ENCODE measurements at regions not wholly inside any gene's neighbourhood (a gene's known extent, or its start where the extent isn't known, plus 50 kb on each side); places are given as distances from the start of the nearest gene placed in this dataset.

GRCh38 chr3:153731071-153731470, 390.1 kb upstream of the ARHGEF26 start:
- Histone ChIP-seq H3K4me3 (ENCODE audit: low read length) (no peak overlapping the region), H3K36me3 (ENCODE audit: insufficient read depth, low read length) (no peaks in the 10 kb centered on the region), H3K27me3 (ENCODE audit: control insufficient read depth, insufficient read depth, low read length) (no peaks in the 10 kb centered on the region), H3K4me2 (ENCODE audit: low read length) (no peak overlapping the region), H3K9me3 (replicated peaks; ENCODE audit: low read length) (no peaks in the 10 kb centered on the region), H3K9ac (ENCODE audit: low read depth, low read length) (no peak overlapping the region), H3K4me1 (ENCODE audit: control insufficient read depth, insufficient read depth, low read length) (peaks cover 14% of the 10 kb centered on the region)

GRCh38 chr3:153734777-153735551, 386.2 kb upstream of the ARHGEF26 start:
- no peak overlapping the region for H3K4me3 ChIP-seq (ENCODE audit: low read length)
- H3K9me3 ChIP-seq (replicated peaks; ENCODE audit: low read length), result no peaks in the 10 kb centered on the region
- H3K36me3 ChIP-seq (ENCODE audit: insufficient read depth, low read length), result no peaks in the 10 kb centered on the region
- H3K4me1 ChIP-seq (ENCODE audit: control insufficient read depth, insufficient read depth, low read length), result peaks cover 14% of the 10 kb centered on the region
- H3K4me2 ChIP-seq (ENCODE audit: low read length), result peak overlapping the region; percentile 23
- no peak overlapping the region for H3K9ac ChIP-seq (ENCODE audit: low read depth, low read length)
- H3K27me3 ChIP-seq (ENCODE audit: control insufficient read depth, insufficient read depth, low read length), result no peaks in the 10 kb centered on the region

- H3K4me1 ChIP-seq (ENCODE audit: control insufficient read depth, insufficient read depth, low read length), result peaks cover 6% of the 10 kb centered on the region
- no peak overlapping the region for H3K4me2 ChIP-seq (ENCODE audit: low read length)
- H3K9ac ChIP-seq (ENCODE audit: low read depth, low read length), result no peak overlapping the region
- no peaks in the 10 kb centered on the region for H3K27me3 ChIP-seq (ENCODE audit: control insufficient read depth, insufficient read depth, low read length)
- no peaks in the 10 kb centered on the region for H3K9me3 ChIP-seq (replicated peaks; ENCODE audit: low read length)
- H3K4me3 ChIP-seq (ENCODE audit: low read length), result no peak overlapping the region
- H3K36me3 ChIP-seq (ENCODE audit: insufficient read depth, low read length), result no peaks in the 10 kb centered on the region
Measured at GRCh38 chr3:153740109-153740508, 381.1 kb upstream of the ARHGEF26 start.

GRCh38 chr3:153744889-153745288, 376.3 kb upstream of the ARHGEF26 start:
- Histone ChIP-seq H3K4me3 (ENCODE audit: low read length) (no peak overlapping the region), H3K4me2 (ENCODE audit: low read length) (no peak overlapping the region), H3K27me3 (ENCODE audit: control insufficient read depth, insufficient read depth, low read length) (no peaks in the 10 kb centered on the region), H3K9ac (ENCODE audit: low read depth, low read length) (no peak overlapping the region), H3K36me3 (ENCODE audit: insufficient read depth, low read length) (no peaks in the 10 kb centered on the region), H3K9me3 (replicated peaks; ENCODE audit: low read length) (no peaks in the 10 kb centered on the region), H3K4me1 (ENCODE audit: control insufficient read depth, insufficient read depth, low read length) (no peaks in the 10 kb centered on the region)

- Histone ChIP-seq H3K9me3 (replicated peaks; ENCODE audit: low read length) (no peaks in the 10 kb centered on the region), H3K4me2 (ENCODE audit: low read length) (no peak overlapping the region), H3K4me1 (ENCODE audit: control insufficient read depth, insufficient read depth, low read length) (no peaks in the 10 kb centered on the region), H3K27me3 (ENCODE audit: control insufficient read depth, insufficient read depth, low read length) (no peaks in the 10 kb centered on the region), H3K36me3 (ENCODE audit: insufficient read depth, low read length) (no peaks in the 10 kb centered on the region), H3K4me3 (ENCODE audit: low read length) (no peak overlapping the region), H3K9ac (ENCODE audit: low read depth, low read length) (no peak overlapping the region)
Measured at GRCh38 chr3:153746211-153746610, 375.0 kb upstream of the ARHGEF26 start.

GRCh38 chr3:153749070-153749610, 372.1 kb upstream of the ARHGEF26 start:
- H3K27me3 ChIP-seq (ENCODE audit: control insufficient read depth, insufficient read depth, low read length), result no peaks in the 10 kb centered on the region
- no peaks in the 10 kb centered on the region for H3K9me3 ChIP-seq (replicated peaks; ENCODE audit: low read length)
- no peak overlapping the region for H3K4me3 ChIP-seq (ENCODE audit: low read length)
- H3K4me1 ChIP-seq (ENCODE audit: control insufficient read depth, insufficient read depth, low read length), result peaks cover 4% of the 10 kb centered on the region
- no peak overlapping the region for H3K4me2 ChIP-seq (ENCODE audit: low read length)
- no peak overlapping the region for H3K9ac ChIP-seq (ENCODE audit: low read depth, low read length)
- no peaks in the 10 kb centered on the region for H3K36me3 ChIP-seq (ENCODE audit: insufficient read depth, low read length)

GRCh38 chr3:153752405-153753027, 368.7 kb upstream of the ARHGEF26 start:
- H3K27me3 ChIP-seq (ENCODE audit: control insufficient read depth, insufficient read depth, low read length), result no peaks in the 10 kb centered on the region
- H3K36me3 ChIP-seq (ENCODE audit: insufficient read depth, low read length), result no peaks in the 10 kb centered on the region
- no peak overlapping the region for H3K4me2 ChIP-seq (ENCODE audit: low read length)
- H3K4me1 ChIP-seq (ENCODE audit: control insufficient read depth, insufficient read depth, low read length), result peaks cover 8% of the 10 kb centered on the region
- no peak overlapping the region for H3K4me3 ChIP-seq (ENCODE audit: low read length)
- H3K9ac ChIP-seq (ENCODE audit: low read depth, low read length), result no peak overlapping the region
- no peaks in the 10 kb centered on the region for H3K9me3 ChIP-seq (replicated peaks; ENCODE audit: low read length)

- Histone ChIP-seq H3K4me1 (ENCODE audit: control insufficient read depth, insufficient read depth, low read length) (peaks cover 8% of the 10 kb centered on the region), H3K9ac (ENCODE audit: low read depth, low read length) (no peak overlapping the region), H3K9me3 (replicated peaks; ENCODE audit: low read length) (no peaks in the 10 kb centered on the region), H3K27me3 (ENCODE audit: control insufficient read depth, insufficient read depth, low read length) (no peaks in the 10 kb centered on the region), H3K4me3 (ENCODE audit: low read length) (no peak overlapping the region), H3K4me2 (ENCODE audit: low read length) (no peak overlapping the region), H3K36me3 (ENCODE audit: insufficient read depth, low read length) (no peaks in the 10 kb centered on the region)
Measured at GRCh38 chr3:153753035-153753434, 368.2 kb upstream of the ARHGEF26 start.

- Histone ChIP-seq H3K9ac (ENCODE audit: low read depth, low read length) (no peak overlapping the region), H3K4me3 (ENCODE audit: low read length) (no peak overlapping the region), H3K9me3 (replicated peaks; ENCODE audit: low read length) (no peaks in the 10 kb centered on the region), H3K27me3 (ENCODE audit: control insufficient read depth, insufficient read depth, low read length) (no peaks in the 10 kb centered on the region), H3K4me2 (ENCODE audit: low read length) (no peak overlapping the region), H3K36me3 (ENCODE audit: insufficient read depth, low read length) (no peaks in the 10 kb centered on the region), H3K4me1 (ENCODE audit: control insufficient read depth, insufficient read depth, low read length) (peaks cover 8% of the 10 kb centered on the region)
Measured at GRCh38 chr3:153756816-153757215, 364.4 kb upstream of the ARHGEF26 start.

GRCh38 chr3:153757839-153758238, 363.4 kb upstream of the ARHGEF26 start:
- no peaks in the 10 kb centered on the region for H3K9me3 ChIP-seq (replicated peaks; ENCODE audit: low read length)
- no peak overlapping the region for H3K4me3 ChIP-seq (ENCODE audit: low read length)
- no peak overlapping the region for H3K4me2 ChIP-seq (ENCODE audit: low read length)
- no peaks in the 10 kb centered on the region for H3K36me3 ChIP-seq (ENCODE audit: insufficient read depth, low read length)
- H3K27me3 ChIP-seq (ENCODE audit: control insufficient read depth, insufficient read depth, low read length), result no peaks in the 10 kb centered on the region
- peaks cover 4% of the 10 kb centered on the region for H3K4me1 ChIP-seq (ENCODE audit: control insufficient read depth, insufficient read depth, low read length)
- no peak overlapping the region for H3K9ac ChIP-seq (ENCODE audit: low read depth, low read length)

- Histone ChIP-seq H3K4me3 (ENCODE audit: low read length) (no peak overlapping the region), H3K9ac (ENCODE audit: low read depth, low read length) (no peak overlapping the region), H3K27me3 (ENCODE audit: control insufficient read depth, insufficient read depth, low read length) (no peaks in the 10 kb centered on the region), H3K36me3 (ENCODE audit: insufficient read depth, low read length) (no peaks in the 10 kb centered on the region), H3K4me2 (ENCODE audit: low read length) (no peak overlapping the region), H3K9me3 (replicated peaks; ENCODE audit: low read length) (no peaks in the 10 kb centered on the region), H3K4me1 (ENCODE audit: control insufficient read depth, insufficient read depth, low read length) (peaks cover 4% of the 10 kb centered on the region)
Measured at GRCh38 chr3:153760948-153761347, 360.2 kb upstream of the ARHGEF26 start.

All from skeletal muscle satellite cell (primary cell).